NCI-H2227 treated with DMSO at 0.1 percent for 48 hours (cell line): ENCODE measurements at regions not wholly inside any gene's neighbourhood (a gene's known extent, or its start where the extent isn't known, plus 50 kb on each side); places are given as distances from the start of the nearest gene placed in this dataset.

Source experiments
- DNase-seq: peaks from one replicate; lab custom pipeline; 2025; lab: John Stamatoyannopoulos, UW

DNA sequence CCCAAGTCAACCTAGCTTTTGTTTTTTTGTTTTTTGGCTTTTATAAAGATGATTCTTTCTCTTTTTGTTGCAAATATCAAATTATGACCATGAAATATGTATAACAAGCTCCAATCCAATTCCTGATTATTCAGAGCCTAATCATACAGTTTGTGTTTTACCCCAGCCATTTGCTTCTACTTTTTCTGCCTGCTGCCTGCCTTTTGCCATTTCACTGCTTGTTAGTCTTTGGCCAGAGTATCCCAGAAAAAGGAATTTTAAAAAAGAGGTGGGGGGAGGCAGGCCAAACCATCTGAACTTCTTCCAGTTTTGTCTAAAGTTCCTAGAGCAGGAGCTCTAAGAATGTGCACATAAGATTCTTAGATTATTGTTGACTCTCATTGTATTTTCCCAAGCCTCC, 211.9 kb upstream of the VRK2 start:
- DNase-seq = no peak

DNA sequence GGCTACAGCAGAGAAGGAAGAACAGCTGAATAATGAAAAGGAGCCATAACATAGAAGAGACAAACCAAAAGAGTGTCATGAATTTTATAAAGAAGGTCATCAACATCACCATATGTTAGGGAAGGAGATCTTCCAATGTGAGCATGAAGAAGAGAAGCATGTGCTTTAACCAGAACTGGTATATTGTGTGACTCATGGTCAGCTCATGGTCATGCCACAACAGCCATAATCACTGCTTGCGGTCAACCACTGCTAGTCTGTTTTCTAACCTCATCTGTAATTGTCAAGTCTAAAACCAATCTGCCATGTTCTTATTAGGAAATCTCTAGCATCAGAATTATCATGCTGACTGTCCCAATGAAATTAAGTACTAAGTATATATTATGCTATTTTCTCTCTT, 204.1 kb upstream of the VRK2 start:
- DNase-seq = no peak

DNA sequence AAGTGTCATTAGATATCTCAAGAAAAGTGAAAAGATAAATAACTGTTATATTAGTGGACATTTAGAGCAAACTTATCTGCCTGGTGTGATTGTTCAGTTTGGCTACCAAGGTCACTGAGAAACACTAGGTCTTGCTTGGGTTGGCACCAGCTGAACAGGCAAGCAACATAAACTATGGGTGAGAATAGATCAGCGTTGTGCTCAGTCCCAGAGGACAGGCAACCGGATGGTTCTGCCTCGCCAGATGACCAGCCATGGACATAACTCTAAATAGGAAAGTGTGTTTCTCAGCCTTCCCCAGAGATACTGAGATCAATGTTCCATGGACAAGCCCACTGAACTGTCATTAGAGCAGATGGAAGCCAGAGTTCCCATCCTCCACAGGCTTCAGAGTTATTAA, 203.4 kb upstream of the VRK2 start:
- DNase-seq = no peak

DNA sequence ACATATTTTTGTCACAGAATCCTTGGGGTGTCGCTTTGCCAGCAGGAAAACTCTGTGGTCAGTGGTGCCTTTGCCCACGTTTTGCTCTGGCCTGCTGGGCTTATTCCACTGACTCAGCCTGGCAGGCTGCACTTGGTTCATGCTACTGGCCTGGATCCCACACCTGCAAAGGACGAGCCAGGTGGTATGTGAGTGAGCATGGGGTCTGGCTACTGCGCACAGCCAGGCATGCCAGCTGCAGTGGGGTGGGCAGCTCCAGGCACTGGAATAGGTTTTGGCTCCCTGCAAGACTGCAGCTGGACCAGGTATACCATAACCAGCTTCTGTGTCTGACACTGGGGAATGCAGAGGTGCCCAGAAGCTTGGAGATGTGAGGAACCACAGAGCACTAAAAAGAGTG, 197.9 kb upstream of the VRK2 start:
- DNase-seq = no peak

DNA sequence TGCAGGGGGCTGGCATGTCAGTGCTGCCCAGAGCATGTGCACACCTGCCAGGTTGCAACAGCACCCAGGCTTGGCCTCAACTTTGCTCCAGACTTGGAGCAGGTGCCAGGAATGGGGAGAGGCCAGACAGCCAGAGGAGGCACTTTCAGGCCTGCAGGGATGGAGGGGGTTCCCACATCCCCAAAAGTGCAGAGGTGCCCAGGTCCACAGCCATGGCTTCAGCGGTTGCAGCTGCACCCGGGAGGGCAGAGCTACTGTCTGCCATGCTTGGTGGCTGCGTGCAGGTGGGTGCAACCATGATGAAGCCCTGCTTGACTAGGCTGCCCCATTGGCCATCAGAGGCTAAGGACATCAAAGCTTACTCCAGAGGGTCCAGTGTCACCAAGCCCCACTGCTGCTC, 196.8 kb upstream of the VRK2 start:
- no peak for DNase-seq

DNA sequence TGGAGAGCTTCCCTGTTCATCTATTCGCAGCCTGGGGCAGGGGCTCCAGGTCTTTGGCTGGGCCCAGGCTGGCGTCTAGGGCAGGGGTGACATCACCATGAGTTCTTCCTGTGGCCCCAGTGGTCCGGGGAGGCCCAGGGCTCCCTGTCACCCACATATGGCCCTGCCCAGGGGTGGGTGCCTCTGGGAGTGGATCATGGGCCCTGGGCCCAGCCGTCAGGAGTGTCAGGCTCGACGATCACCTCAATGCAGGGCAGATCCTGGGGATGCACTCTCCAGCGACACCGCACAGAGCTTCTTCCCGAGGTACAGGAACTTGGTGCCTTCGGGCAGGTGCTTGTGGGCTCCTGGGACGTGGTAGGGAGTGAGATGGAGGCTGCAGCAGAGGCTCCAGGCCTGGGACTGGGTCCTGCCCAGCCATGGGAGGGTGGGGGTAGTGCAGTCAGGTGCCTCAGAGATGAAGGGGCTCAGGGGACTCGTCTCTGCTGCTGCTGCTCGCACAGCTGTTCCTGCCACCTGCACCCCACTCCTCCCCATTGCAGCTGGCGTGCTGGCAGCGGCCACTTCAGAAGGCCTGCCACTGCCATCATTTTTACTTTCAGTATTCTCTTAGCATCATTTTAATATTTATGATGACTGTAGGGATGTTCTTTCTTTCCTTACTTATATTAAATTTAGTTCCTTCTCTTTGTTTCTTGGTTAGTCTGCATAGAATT, 196.0 kb upstream of the VRK2 start:
- no peak for DNase-seq

DNA sequence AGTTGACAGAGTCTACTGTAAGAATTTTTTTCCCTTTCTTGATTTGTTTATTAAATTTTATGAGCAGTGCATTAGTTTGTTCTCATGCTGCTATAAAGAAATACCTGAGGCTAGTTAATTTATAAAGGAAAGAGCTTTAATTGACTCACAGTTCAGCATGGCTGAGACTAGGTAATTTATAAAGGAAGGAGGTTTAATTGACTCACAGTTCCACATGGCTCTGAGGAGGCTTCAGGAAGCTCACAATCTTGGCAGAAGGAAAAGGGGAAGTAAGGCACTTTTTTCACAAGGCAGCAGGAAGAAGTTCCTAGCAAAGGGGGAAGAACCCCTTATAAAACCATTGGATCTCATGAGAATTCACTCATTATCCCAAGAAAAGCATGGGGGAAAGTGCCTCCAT, 191.4 kb upstream of the VRK2 start:
- no peak for DNase-seq

DNA sequence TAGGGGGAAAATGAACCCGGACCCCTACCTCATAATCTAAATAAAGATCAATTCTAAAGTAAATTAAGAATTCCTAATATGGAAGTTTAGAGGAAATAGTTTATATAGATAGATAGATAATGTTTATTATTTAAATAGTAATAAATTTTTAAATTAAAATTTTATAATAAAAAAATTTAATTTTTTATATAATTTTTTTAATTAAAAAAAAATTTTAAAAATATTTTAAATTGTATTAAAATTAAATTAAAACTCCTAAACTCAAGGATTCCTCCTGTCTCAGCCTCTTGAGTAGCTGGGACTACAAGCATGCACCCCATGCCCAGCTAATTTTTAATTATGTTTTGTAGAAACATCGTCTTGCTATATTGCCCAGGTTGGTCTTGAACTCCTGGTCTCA, 186.9 kb upstream of the VRK2 start:
- DNase-seq = no peak

DNA sequence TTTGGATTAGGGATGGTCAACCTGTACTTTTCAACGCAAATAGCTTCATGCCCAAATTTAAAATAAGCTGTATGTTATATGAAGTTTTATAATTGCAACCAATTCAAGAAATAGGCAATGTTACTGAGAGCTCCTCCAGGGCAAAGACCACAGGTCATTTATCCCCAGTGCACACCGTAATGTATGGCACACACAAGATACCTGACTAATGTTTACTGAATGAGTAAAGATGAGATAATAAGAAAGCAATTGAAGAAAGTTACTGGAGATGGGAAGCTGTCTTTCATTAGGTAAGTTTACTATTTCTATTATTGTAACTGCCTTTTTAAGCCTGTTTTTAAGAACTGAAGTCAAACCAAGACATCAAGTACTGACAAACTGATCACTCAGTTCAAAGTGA, 184.5 kb upstream of the VRK2 start:
- DNase-seq = no peak

DNA sequence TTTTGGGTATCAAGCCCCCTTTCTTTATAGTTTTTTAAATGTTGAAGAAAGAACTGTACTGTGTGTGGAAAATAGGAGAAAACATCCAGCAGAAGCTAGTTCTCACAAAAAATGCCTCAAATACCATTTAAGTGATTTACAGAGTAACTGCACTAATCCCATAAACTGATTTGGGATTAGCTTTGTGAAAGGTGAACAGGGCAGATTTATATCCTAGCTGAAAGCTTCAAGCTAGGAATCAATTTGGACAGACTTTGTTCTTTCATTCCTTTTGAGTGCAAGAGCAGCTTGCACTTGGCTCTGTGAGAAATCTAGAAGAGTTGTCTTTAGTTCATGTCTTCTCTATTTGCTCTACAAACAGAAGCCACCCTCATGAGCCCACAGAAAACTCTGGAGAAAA, 183.9 kb upstream of the VRK2 start:
- DNase-seq = no peak

DNA sequence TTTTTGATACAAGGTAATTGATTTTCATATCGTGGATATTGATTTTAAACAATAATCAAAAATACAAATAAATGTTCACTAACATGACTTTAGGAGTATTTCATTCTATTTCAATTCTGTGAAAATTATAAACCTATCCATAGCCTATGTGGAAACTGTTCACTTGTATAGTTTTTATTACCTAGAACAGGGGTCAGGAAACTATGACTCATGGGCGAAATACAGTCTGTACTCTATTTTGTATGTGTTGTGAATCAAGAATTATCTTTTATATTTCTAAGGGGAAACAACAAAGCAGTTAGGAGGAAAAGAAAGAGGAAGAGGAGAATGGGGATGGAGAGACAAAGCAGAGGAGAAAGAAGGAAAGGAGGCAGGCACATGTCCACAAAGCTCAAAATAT, 181.7 kb upstream of the VRK2 start:
- DNase-seq = no peak

DNA sequence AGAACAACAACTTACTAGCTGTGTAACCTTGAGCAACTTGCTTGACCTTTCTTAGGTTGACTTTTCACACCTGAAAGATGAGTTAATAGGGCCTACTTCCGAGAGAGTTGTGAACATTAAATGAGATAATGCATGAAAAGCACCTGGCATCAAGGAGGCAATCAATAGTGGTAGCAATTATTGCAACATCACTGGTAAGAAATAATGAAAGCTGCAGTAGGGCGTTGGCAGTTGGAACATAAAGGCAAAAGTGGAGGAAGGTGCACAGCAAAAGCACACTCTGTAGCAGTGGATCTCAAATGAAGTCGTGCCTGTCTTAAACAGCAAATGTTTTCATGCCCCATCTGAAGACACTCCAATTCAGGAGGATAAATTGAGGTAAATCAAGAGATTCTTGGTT, 178.9 kb upstream of the VRK2 start:
- no peak for DNase-seq

DNA sequence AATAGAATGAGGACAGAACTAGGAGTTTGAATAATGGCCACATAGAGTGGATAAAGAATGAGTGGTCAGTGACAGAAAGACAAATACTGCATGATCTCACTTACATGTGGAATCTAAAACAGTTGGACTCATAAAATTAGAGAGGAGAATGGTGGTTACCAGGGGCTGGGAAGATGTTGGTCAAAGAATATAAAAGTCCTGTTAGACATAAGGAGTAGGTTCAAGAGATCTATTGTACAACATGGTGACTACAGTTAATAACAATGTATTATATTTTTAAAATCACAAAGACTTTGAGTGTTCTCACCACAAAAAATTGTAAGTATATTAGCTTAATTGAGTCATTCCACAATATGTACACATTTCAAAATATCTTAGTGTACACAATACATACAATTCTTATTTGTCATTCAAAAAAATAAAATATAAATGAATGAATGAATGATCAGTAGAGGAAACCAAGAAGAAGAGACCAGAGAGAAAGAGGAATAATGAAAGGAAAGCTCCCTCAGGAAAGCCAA, 177.9 kb upstream of the VRK2 start:
- DNase-seq = no peak

DNA sequence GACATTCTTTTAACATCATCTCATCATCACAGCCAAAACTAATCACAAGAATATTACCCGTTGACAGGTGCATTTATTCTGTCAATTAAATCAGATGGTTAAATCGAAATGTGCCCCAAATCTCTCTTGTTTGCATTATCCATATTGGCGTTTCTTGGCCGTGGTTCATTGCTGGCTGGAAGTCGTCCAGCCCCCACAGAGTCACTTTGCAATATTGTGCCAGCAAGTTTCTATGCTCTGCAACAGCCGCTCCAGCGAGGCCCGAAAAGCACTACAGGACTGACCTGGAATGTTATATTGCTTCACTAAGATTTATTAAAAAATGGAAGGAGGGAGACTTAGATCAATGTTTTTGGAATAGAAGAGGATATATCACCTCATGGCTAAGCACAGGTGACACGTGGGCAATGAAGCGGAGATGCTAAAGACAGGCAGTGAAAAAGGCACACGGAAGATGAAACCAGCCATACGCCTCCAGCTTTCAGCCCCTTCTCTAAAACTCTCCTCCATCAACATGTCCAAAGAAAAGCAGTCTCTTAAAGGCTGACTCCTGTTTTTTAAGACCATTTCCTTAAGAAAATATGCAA, 176.8 kb upstream of the VRK2 start:
- peak; percentile 49 for DNase-seq

DNA sequence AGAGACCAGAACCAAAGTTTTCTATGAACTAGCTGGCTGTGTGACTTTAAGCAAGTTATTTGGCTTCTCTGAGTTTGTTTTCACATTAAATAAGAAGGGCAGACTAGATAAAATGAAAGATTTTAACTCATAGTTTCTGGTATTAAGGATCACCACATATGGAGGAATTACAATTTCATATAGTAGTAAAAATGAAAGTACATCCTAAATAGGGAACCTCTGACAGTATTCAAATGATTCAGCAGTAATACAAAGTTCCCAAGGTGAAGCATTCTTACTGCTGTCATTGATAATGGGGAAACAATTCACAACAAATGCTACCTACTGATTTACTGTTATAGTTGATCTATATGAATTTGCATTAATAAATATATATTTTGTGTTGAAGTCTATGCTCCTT, 170.3 kb upstream of the VRK2 start:
- no peak for DNase-seq

DNA sequence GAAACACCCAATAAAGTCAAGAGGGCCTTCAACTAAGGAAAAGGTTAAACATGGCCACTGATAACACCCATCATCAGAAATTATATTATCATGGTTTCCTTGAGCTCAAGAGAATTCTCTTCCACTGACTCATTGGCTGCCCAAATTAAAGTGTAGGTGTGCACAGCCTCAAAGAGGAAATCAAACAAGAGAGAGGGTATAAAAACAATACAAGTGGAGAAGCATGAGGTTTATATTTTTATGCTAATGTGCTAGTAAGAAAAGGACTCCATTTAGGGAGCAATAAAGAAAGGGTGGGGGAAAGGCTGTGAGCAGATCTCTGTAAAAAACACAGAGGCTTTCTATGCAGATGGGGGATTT, 168.8 kb upstream of the VRK2 start:
- no peak for DNase-seq

DNA sequence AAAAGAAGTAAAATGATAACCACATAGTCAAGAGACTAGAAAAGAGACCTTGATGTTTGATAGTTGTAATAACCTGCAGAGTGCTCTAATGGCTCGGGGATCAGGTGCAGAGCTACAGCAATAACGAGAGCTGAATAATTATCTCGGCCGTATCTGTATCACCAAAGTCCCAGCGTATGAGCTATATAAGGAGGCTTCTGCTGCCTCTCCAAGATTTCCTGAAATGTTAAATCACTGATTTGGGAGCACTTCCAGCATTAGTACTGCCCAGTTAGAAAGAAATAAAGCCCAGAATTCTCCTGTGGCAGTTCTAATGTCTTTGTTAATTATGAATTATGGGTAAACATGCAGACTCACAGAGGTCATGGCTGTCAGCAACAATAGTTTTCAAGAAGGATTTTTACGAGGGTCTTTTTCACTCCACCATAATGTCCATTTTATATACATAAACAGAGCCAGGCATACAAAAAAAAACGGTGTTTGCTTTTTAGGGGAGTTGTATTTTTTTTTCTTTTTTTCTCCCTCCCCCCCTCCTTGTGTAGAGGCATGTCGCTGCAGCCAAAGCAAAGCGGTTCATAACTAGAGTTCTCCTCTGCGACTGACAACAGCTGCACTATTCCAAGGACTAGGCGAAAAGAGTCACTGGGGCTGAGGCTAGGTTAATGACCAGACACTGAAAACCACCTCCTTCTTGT, 168.3 kb upstream of the VRK2 start:
- DNase-seq = peak; percentile 57

DNA sequence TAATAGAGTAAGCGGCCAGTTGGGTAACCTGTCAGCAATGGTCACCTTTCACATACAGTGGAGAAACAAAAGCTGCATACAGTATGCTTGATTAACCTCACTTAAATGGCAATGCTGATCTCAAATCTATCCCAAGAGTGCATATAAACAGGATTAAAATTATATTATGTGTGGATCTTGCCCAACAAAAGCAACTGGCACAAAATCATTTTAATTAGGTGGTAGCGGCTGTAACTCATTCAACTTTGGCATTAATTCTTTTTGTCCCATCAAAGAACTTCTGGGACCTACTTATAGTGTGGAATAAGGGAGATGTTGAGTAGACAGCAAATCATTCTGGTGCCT, 167.8 kb upstream of the VRK2 start:
- no peak for DNase-seq

DNA sequence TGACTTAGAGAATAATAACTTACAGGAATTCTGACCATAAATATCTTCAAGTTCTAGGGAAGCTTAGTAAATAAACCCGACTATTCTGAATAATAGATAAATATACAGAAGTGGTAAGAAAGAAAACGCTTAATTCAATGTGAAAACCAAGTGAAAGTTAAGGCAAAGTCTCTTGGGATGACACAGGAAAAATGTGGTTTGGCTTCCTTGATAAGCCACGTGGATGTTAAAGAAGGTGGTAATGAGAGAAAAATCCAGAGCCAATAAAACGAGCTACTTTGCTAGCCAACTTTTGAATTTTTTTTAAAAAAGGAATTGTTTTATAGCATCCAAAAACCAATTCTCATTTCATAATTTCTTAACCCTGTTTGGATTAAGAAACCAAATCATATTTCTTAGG, 166.2 kb upstream of the VRK2 start:
- no peak for DNase-seq

DNA sequence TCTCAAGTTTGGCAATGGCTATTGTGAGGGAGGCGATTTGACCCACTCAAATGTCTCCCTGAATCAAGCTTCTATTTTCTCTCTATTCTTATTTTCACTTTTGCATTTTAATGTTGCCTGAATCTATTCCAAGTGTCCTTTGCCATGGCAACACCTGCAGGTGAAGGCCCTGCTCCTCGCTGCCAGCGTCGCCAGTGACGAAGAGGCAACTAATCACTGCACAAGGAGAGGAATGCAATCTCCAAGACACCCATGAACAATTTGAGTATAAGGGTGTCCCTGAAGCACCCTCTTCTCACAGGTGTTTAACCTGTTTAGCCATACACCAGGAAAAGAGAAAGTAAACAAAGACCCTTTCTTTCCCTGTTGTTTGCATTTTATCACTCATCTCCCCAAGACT, 165.6 kb upstream of the VRK2 start:
- no peak for DNase-seq

DNA sequence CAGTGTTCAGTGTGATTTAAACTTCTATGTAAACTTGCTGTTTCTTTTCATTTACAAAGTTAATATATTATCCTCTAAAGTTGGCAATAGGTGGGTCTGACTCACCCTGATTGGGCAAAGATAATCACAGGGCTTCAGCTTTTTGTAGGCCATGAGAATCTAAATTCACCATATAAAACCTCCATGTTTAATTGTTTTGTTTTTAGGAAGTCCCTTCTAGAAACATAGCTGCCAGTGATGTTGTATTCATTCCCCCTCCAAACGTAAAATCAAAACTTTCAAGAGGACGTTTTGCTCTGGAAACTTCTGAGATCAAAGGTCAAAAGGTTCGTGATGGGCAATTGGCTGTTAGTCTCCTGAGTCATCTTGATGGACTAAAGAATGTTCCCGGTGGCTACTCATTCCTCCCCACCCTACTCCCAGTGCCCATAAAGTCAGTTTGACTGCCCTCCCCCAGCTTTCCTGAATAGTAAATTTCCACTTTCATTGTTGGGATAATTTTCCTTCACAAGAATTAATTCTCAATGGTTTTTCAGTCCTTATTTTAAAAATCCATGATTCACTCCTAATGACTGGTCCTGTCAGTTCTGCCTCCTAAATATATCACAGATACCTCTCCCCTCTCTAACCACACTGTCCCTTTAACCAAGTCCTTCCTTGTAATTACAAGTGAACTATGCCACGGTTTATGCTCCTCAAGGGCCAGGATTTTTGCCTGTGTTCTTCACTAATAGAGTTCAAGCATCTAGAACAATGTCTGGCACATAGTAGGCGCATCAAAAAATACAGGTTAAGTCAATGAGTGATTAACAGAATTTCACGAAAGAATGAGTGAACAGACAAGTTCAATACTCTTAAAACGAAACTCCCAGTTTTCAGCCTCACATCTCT, 164.4 kb upstream of the VRK2 start:
- DNase-seq = no peak

DNA sequence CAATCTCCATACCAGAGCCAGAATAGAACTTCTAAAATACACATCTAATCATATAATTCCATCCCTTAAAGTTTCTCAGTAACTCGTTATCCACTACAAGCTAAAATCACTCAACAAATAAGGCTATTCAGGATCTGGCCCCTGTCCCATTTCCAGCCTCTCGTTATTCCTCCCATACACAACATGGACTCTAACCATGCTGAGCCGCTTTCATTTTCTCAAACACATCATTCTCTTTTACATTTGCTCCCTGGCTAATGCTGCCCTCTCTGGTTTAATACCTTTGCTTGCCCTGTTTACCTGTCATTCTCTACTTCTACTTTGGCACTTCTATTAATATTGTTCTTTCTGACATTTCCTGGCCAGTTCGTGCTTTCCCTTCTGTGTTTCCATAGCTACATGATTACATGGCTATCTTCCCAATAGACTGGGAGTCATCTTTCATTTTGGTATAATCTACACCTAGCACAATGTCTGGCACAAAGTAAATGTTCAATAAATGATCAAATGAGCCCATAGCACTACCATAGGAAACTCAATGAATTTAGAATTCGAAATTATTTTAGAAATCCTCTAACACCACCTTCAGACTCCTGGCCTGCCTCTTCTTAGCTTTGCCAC, 163.6 kb upstream of the VRK2 start:
- DNase-seq = peak; percentile 37
